Caco-2 (cell line): ENCODE measurements at regions not wholly inside any gene's neighbourhood (a gene's known extent, or its start where the extent isn't known, plus 50 kb on each side); places are given as distances from the start of the nearest gene placed in this dataset.

ENCODE experiments used
- BruUV-seq: library from RNA; stranded (reverse); fragments of 400-500 nt; replicated peaks from 2 replicates; lab custom pipeline; 2021; lab: Mats Ljungman, UMichigan
- CTCF ChIA-PET: fragments of 300-600 bp; sonication (Branson Sonifier 250); formaldehyde crosslinking; loops from one replicate; lab custom pipeline; 2022; ENCODE audit warnings: antibody characterized with exemption; lab: Charles Lee
- POLR2A ChIA-PET: fragments of 300-600 bp; sonication (Branson Sonifier 250); formaldehyde crosslinking; loops from one replicate; lab custom pipeline; 2022; ENCODE audit warnings: antibody characterized with exemption; lab: Charles Lee
- DNase-seq, 2 experiments: peaks; one replicate each; pipeline versions ENCODE4 v3.0.0 to v3.0.0-alpha.2; 2020 to 2022
- H3K27me3 ChIP-seq: replicated peaks from 2 replicates; pipeline ENCODE4 v1.6.0; 2011; ENCODE audit warnings: low read length; ENCODE audit not compliant: control insufficient read depth, insufficient read depth
- H3K36me3 ChIP-seq: 2 replicates; pipeline ENCODE4 v1.5.1; 2011; ENCODE audit warnings: low read length; ENCODE audit not compliant: control insufficient read depth, insufficient read depth
- H3K4me1 ChIP-seq: fragments of 250-450 bp; sonication (Bioruptor Pico); 2 replicates; pipeline ENCODE4 v1.5.1; 2020; ENCODE audit warnings: mild to moderate bottlenecking
- H3K4me3 ChIP-seq: 2 replicates; pipeline ENCODE4 v1.5.1; 2011; ENCODE audit warnings: low read depth, mild to moderate bottlenecking, control low read depth, low read length
- H3K9me3 ChIP-seq: fragments of 250-450 bp; sonication (Bioruptor Pico); 2 replicates; pipeline ENCODE4 v1.5.1; 2020; ENCODE audit warnings: mild to moderate bottlenecking, moderate library complexity
- H3K27ac Mint-ChIP-seq: one replicate; pipeline ENCODE4 v1.8.0; 2022; ENCODE audit warnings: mixed read lengths; ENCODE audit not compliant: unreplicated experiment
- H3K27me3 Mint-ChIP-seq: one replicate; pipeline ENCODE4 v1.8.0; 2022; ENCODE audit warnings: mixed read lengths; ENCODE audit not compliant: insufficient read depth, unreplicated experiment
- H3K36me3 Mint-ChIP-seq: one replicate; pipeline ENCODE4 v1.8.0; 2022; ENCODE audit warnings: mild to moderate bottlenecking, mixed read lengths; ENCODE audit not compliant: insufficient read depth, unreplicated experiment
- H3K4me1 Mint-ChIP-seq: one replicate; pipeline ENCODE4 v1.8.0; 2022; ENCODE audit warnings: low read depth, mixed read lengths; ENCODE audit not compliant: unreplicated experiment
- H3K4me3 Mint-ChIP-seq: one replicate; pipeline ENCODE4 v1.8.0; 2022; ENCODE audit warnings: mild to moderate bottlenecking, moderate library complexity, mixed read lengths; ENCODE audit not compliant: unreplicated experiment
- H3K9me3 Mint-ChIP-seq: one replicate; pipeline ENCODE4 v1.8.0; 2022; ENCODE audit warnings: mixed read lengths; ENCODE audit not compliant: unreplicated experiment
- intact Hi-C: fragments of 100-400 bp; cut with micrococcal nuclease; formaldehyde crosslinking; loops from one replicate; pipeline ENCODE4 v1.10.0; 2022; ENCODE audit not compliant: unreplicated experiment
- TF ChIP-seq, protein P1 (sequence below), 2 experiments: fragments of 200-600 bp in 1 of 2; IDR thresholded peaks; 1 replicate in 1 of 2; 2 replicates in 1 of 2; pipeline versions ENCODE4 v1.5.1 to v1.8.0; 2011 to 2022; ENCODE audit warnings: antibody characterized with exemption in 1 of 2, control low read depth in 1 of 2, inconsistent platforms in 1 of 2, low read depth in 1 of 2, low read length in 1 of 2, mild to moderate bottlenecking in 1 of 2, moderate library complexity in 1 of 2; ENCODE audit not compliant: insufficient read depth in 1 of 2, severe bottlenecking in 1 of 2, unreplicated experiment in 1 of 2

DNA sequence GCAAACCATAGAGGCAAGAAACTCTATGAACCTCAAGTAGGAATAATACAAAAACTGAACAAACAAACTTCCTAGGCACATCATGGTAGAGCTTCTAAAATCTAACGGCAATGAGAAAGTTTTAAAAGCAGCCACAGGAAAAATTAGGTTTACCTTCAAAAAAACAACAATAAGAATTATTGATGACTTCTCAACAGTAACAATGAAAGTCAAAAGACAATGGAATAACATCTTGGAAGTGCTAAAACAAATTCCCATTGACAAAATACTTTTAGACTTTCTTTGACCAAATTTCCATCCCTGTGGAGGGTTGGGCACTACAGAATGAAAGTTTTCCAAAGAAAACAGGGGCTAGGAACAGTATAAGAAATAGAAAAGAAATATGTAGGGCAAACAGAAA lies 222.9 kb upstream of the ERCC4 start:
- CTCF ChIA-PET = no interaction called here
- no TSS peak for BruUV-seq
- no peak overlapping the region for H3K4me3 ChIP-seq

GRCh38 chr16:13697568-13697967 lies 222.4 kb upstream of the ERCC4 start:
- CTCF ChIA-PET = no interaction called here
- H3K4me1 Mint-ChIP-seq = no peaks in the 10 kb centered on the region

More for the DNA sequence above, 222.9 kb upstream of the ERCC4 start:
- peaks cover 20% of the 10 kb centered on the region for H3K9me3 ChIP-seq
- TF ChIP-seq, protein P1, sequence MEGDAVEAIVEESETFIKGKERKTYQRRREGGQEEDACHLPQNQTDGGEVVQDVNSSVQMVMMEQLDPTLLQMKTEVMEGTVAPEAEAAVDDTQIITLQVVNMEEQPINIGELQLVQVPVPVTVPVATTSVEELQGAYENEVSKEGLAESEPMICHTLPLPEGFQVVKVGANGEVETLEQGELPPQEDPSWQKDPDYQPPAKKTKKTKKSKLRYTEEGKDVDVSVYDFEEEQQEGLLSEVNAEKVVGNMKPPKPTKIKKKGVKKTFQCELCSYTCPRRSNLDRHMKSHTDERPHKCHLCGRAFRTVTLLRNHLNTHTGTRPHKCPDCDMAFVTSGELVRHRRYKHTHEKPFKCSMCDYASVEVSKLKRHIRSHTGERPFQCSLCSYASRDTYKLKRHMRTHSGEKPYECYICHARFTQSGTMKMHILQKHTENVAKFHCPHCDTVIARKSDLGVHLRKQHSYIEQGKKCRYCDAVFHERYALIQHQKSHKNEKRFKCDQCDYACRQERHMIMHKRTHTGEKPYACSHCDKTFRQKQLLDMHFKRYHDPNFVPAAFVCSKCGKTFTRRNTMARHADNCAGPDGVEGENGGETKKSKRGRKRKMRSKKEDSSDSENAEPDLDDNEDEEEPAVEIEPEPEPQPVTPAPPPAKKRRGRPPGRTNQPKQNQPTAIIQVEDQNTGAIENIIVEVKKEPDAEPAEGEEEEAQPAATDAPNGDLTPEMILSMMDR (IDR thresholded peaks at IDR 0.05; ENCODE audit: insufficient read depth in 1 of 2, low read depth in 1 of 2, low read length in 1 of 2, severe bottlenecking in 1 of 2, unreplicated experiment in 1 of 2) = no peak
- Mint-ChIP-seq H3K27me3 (peaks cover 2% of the 10 kb centered on the region), H3K4me3 (no peak overlapping the region), H3K4me1 (no peaks in the 10 kb centered on the region), H3K9me3 (peaks cover 21% of the 10 kb centered on the region), H3K27ac (no peak overlapping the region), H3K36me3 (no peaks in the 10 kb centered on the region)
- H3K4me1 ChIP-seq = no peaks in the 10 kb centered on the region
- POLR2A ChIA-PET = no interaction called here
- no peak for DNase-seq
- intact Hi-C loops = no loop called here
- H3K36me3 ChIP-seq = no peaks in the 10 kb centered on the region
- no peaks in the 10 kb centered on the region for H3K27me3 ChIP-seq

DNA sequence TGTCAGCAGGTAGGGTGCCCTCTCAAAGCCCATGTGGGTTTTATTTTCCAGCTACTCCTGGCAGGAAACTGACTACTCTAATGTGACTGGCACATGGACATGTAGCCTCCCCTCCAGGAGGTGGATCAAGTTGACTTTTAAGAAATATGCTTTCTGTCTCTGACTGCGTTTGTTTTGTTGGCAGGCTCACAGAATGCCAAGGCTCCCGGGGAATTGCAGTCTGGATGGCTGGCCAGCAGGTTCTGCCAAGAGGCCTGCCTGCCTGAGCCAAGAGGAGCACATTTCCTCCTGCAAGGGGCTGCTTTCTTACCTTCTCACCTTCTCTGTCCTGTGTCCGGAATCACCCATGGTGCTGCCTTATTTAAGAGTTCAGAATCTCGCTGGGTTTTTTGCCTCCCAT lies 217.3 kb upstream of the ERCC4 start:
- H3K4me3 Mint-ChIP-seq = no peak overlapping the region
- Histone ChIP-seq H3K9me3 (peaks cover 6% of the 10 kb centered on the region), H3K4me1 (no peaks in the 10 kb centered on the region), H3K27me3 (no peaks in the 10 kb centered on the region), H3K36me3 (no peaks in the 10 kb centered on the region), H3K4me3 (no peak overlapping the region)
- TF ChIP-seq, protein P1 (IDR thresholded peaks at IDR 0.05; ENCODE audit: insufficient read depth in 1 of 2, low read depth in 1 of 2, low read length in 1 of 2, severe bottlenecking in 1 of 2, unreplicated experiment in 1 of 2) = no peak
- H3K36me3 Mint-ChIP-seq = no peaks in the 10 kb centered on the region
- no TSS peak for BruUV-seq
- POLR2A ChIA-PET = no interaction called here
- no peak overlapping the region for H3K27ac Mint-ChIP-seq
- no peak for DNase-seq
- H3K27me3 Mint-ChIP-seq = peaks cover 5% of the 10 kb centered on the region
- intact Hi-C loops = no loop called here
- H3K4me1 Mint-ChIP-seq = no peaks in the 10 kb centered on the region
- peaks cover 16% of the 10 kb centered on the region for H3K9me3 Mint-ChIP-seq
- CTCF ChIA-PET = no interaction called here

More at GRCh38 chr16:13697568-13697967, 222.4 kb upstream of the ERCC4 start:
- peaks cover 20% of the 10 kb centered on the region for H3K9me3 ChIP-seq
- DNase-seq = no peak
- POLR2A ChIA-PET = no interaction called here
- H3K36me3 ChIP-seq = no peaks in the 10 kb centered on the region
- TF ChIP-seq, protein P1 (IDR thresholded peaks at IDR 0.05; ENCODE audit: insufficient read depth in 1 of 2, low read depth in 1 of 2, low read length in 1 of 2, severe bottlenecking in 1 of 2, unreplicated experiment in 1 of 2) = no peak
- no TSS peak for BruUV-seq
- H3K27me3 ChIP-seq = no peaks in the 10 kb centered on the region
- Mint-ChIP-seq H3K9me3 (peaks cover 17% of the 10 kb centered on the region), H3K4me3 (no peak overlapping the region), H3K36me3 (no peaks in the 10 kb centered on the region), H3K27me3 (peaks cover 2% of the 10 kb centered on the region), H3K27ac (no peak overlapping the region)
- no peak overlapping the region for H3K4me3 ChIP-seq
- intact Hi-C loops = no loop called here
- no peaks in the 10 kb centered on the region for H3K4me1 ChIP-seq
